HG02588 (cell line): ENCODE measurements at regions not wholly inside any gene's neighbourhood (a gene's known extent, or its start where the extent isn't known, plus 50 kb on each side); places are given as distances from the start of the nearest gene placed in this dataset.

Experiments
- ATAC-seq: cut with Tn5 transposase; IDR thresholded peaks from one replicate; pipeline ENCODE4 v1.9.1; 2021; ENCODE audit warnings: mild to moderate bottlenecking, moderate library complexity; ENCODE audit not compliant: unreplicated experiment

DNA sequence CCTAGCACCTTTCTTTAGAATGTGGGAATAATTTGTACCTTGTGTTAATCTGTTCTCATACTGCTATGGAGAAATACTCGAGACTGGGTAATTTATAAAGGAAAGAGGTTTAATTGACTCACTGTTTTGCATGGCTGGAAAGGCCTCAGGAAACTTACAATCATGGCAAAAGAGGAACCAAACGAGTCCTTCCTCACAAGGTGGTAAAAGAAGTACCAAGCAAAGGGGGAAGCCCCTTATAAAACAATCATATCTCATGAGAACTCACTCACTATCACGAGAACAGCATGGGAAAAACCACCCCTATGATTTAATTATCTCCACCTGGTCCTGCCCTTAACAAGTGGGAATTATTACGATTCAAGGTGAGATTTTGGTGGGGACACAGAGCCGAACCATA, 127.1 kb upstream of the ANO3 start:
- no peak for ATAC-seq

DNA sequence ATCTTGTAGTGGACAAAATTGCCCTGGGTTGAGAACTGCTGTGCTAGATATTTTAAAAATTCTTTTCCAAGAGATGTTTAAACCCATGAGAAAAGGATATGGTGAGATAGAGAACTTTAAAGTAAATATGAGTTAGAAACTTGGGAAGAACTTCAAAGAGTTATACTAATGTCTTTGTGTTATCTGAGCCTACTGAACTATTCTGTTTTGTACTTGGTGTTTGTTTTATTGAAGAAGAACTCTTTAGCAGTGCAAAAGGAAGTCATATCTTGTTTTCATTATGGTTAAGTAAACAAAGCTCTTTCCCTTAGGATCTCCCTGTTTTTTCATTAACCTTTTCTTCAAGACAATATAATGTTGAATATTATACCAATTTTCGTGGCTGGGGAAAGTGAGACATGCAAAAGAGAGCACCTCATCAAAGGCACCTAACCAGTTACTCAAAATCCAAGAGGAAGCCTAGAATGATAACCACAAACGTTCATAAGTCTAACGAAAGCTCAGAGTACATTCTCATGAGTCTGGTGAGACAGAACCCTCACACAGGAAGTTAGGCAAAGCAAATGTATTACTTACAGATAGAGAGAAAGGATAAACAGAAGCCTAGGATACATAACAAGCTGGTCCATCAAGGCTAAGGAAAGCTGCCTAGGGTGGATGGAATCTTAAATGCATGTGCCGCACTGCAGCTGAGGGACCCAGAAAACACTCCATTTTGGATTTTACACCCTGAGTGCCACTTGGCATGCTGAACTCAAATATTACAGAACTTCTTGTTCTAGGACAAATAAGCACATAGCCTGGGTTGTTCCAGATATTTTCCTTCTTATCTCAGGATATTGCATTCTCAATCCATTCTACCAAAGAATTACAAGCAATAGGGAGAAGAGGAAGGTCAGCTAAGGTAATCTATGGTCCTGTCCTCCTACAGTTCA, 112.5 kb upstream of the ANO3 start:
- ATAC-seq: no peak

DNA sequence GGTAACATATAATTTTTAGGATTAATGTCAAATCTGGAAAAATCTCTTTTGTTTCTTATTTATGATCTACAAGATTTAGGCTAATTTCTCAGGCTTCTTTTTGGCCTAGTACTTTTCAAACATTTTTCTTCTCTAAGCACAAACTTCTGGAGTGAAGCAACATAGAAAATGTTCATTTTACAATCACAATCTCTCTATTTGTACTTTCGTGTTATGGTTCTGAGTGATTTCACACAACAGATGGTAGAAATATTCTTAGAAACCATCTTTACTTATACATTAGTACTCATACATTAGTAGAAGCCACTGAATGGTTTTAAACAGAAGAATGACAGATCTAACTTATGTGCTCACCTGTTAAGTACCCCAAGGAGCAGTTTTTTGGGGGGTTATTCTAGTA, 106.3 kb upstream of the ANO3 start:
- ATAC-seq: no peak

DNA sequence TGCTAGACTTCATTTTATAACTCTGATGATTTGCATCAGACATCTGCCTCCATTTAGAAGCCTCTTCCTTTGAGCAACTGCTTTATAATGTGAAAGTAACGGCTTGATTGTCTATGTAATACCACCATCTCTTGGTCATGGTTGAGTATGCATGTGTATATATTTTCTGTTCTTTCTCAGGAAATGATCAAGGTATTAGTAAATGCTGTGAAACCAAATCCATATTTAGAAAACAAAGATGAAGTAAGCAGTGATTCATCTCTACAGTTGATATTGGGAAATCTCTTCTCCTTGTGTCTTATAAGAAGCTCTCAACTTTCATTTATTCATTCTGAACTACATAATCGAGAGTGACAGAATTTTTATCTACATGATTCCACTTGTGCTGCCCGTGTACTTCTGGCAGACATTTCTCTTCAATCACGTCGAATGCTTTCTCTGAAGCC, 104.6 kb upstream of the ANO3 start:
- peak; percentile 85 for ATAC-seq

DNA sequence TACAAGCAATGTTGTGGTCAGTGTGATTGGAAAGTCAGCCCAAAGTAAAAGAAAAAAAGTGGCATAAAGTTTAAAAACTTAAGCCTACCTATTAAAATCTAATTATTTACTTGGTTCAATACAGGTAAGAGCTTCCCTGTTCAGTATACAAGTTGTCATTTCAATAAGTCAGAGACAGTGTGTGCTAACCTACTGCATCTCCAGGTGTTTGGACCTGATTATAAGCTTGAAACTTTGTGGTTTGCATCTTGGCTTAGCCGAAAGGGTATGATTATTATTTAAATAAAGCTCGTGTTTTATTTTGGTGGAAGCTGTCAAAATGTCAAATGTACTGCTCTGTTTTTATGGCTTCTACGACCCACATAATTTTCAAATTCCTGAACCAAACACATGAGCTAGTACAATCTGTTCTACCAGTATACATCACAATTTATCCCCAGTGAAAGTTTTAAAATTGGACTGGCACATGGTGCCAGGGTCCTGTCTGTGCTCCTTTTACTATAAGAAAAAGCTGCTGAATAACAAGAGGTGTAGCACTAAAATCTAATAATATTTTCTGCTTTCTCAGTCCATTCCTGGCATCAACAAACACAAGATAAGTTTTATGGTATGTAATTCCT, 103.9 kb upstream of the ANO3 start:
- ATAC-seq: no peak

DNA sequence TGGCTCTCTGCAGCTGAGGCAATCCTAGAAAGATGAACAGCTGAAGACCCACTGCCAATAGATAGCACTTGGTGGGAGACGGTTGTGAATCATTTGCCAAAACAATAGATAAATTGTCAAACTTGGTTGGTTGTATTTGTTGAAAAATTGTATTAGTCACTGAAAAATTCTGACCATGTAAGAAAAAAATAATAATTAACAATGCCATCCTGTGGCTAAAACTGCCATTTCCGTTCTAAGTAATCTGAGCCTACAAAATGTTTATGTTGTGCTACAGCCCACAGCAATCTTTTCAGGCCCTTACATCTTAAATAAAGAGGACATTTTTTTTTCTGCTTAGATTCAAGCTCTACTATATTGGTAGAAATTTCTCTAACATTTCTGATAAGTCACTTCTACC, 103.2 kb upstream of the ANO3 start:
- ATAC-seq: no peak

DNA sequence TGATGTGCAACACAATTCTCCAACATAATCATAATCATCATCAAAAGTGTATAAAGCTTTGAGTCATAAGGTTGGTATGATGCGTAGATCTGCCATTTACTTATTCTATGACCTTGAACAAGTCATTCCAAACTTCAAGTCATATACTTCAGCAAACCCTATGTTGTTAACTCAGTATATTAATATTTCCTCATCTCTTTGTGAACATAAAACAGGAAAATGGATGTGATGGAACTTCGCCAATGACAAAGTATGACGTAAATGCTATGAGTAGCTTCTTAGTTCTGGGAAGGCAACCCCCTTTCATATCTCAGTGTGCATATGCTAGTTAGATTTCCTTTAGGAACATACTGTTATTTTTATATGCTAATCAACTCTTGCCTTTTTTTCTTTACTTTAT, 102.7 kb upstream of the ANO3 start:
- ATAC-seq: no peak

DNA sequence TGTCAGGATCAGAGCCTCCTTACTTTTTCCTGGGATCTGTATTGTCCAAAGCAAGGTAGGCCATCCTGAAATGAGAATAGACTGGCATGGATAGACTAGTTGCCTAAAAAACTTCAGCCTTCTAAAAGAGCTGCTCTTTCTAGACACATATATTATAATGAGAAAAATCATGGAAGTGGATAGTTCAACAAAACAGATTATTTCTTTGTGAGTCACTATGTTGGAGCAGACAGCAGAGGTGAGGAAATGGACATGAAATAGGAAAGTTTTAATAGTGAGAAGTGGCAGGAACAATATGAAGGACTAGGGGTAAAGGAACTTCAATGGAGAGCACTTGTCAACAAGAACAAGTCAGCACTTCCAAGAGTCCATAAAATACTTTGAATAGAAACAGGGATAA, 101.9 kb upstream of the ANO3 start:
- no peak for ATAC-seq

DNA sequence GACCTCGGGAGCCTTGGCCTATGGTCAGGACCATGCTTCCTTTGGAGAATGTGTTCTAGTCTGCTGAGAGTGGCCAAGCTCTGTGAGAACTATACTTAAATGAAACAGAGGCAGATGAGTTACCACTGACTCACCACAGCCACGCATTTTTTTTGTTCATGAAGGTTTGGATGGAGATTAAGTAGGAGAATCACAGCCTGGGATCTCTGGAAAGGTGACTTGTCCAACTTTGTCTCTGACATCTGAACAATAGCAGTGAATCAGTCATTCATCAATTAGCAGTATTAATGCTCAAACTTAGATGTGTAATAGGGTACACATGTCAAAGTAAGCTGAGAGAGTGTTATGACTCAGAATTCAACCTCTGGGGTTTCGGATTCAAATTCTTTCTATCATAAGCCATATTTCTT, 100.7 kb upstream of the ANO3 start:
- no peak for ATAC-seq

DNA sequence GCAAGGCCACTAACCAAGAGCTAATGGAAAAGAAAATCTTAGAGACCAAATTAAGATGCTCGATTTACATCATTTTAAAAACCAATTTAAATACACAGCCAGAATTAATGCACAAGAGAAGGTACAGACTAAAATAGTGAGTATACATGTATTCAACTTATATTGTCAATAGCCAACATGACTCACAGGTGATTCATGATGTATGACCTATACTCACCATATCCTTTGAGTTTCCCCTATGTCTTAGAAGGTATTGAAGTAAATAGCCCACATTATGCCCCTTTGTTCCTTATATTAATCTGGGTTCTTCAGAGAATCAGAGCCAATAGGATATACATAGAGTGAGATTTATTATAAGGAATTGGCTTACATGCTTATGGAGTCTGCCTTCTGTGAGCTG, 97.5 kb upstream of the ANO3 start:
- no peak for ATAC-seq

DNA sequence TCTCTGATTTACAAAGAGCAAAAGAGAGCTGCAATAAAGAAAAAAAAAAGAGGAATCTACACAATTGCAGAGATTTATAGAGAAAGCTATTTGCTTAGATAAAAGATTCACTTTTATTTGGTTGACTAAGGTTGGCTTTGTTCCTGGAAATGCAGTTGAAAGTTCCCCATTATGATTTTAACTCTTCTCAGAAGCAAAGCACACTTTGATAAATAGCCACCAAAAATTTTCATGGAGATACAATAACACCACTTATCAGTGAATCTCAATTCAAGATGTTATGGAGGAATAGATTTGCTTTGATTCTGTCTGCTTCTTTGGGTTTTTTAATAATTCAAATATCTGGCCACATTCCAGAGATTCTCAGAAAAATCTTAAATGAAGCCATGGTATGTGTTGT, 88.5 kb upstream of the ANO3 start:
- ATAC-seq: no peak

DNA sequence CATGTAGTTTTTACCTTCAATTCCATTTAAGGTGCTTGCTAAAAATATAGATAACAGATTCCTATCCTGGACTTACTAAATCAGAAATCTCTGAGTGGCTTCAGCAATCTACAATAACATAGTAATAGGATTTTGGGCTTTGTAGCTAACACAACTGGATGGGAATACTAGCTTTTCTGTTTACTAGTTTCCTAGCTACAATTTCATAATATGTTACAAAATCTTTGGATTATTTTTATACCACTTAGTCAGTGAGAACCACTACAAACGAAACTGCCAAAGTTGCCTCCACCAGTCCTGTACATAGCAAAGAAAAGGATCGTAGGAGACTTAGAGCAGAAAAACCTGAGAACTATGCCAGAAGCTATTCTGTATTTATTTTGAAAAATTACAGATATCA, 87.7 kb upstream of the ANO3 start:
- ATAC-seq: no peak

DNA sequence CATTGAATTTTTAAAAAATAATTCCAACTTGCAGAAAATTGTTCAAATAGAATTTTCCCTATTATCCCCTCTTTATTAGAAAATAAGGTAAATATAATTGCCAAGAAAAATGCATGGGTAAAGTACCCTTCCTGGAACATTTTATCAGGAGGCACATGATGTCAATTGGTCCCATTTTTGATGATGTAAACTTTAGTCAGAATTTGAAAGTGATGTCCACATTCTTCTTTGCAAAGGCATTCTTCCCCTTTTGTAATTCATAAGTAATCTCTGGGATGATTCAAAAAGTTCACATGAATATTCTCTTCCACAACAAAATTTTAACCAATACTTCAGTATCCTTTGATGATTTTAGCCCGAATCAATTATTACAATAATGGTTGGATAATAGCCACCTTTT, 86.9 kb upstream of the ANO3 start:
- ATAC-seq: no peak

DNA sequence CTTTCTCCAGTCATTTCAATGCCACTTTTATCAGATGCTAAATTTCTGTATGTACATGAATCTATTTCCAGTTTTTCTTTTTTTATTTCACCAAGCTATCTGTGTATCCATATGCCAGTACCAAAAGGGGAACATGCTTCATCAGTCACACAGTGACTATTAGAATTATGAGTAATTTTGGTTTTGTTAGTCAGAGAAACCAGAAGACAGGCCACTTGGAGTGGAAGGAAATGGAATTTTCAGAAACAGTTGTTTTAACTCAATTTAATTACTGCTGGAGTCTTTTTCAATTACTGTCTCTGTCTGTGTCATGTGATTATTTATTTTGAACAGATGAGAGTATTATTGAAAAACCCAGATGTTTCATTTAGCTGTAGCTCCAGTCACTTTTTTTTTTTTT, 84.6 kb upstream of the ANO3 start:
- ATAC-seq: no peak

DNA sequence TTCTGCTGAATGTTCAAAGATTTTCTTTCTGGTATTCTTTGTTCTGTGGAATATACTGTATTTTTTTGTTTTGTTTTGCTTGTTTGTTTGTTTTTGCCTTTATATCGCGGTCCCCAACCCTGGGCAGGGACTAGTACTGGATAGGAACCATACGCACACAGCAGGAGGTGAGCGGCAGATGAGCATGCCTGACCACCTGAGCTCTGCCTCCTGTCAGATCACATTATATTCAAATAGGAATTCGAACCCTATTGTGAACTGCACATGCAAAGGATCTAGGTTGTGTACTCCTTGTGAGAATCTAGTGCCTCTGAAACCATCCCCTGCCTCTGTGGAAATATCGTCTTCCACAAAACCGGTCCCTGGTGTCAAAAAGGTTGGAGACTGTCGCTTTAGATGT, 83.3 kb upstream of the ANO3 start:
- no peak for ATAC-seq

DNA sequence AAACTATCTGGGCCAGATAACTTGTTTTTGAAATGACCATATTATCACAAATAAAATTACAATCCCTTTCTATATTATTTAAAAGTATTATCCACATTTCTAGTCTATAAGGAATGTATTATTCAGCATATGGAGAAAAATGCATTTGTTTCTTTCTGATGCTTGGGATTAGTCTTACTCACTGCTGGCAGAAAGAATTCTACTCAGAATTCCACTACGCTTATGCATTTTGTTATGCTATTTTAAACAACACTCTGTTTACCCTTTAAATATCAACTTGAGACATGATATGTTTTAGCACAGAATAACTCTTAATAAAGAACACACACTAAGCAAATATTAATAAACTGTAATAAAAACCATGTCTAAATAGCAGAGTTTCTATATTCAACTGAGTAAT, 77.6 kb upstream of the ANO3 start:
- no peak for ATAC-seq

DNA sequence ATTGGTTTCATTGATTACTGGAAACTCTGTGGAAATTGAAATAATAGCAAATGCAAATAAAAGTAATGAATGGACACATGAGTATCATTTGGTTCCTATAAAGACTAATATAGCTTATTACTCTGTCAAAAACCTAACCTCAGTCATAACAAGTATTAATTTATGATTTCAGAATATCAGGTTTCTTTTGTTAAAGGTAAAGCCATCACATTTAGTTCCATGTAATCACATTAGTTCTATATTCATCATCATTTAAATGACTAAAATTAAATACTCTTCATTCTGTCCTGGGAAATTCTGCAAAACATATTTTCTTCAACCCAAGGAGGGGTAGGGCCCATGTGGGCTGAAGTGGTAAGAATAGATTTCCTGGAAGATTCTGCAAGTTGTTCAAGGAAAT, 68.2 kb upstream of the ANO3 start:
- no peak for ATAC-seq

DNA sequence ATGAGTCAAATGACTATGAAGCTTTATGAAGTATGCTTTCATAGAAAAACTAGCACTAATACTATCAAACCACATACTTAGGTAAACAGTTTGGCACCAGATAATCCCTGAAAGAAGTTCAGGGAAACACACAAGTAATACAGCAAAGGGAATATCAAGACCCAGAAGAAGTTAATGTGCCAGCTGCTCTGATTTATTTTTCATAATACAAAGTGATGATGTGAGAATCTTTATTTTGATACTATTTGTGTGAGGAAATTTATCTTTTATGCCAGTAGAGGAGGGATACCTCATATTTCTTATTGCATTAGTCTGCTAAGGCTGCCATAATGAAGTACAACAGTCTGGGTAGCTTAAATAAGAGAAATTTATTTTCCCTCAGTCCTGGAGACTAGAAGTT, 67.7 kb upstream of the ANO3 start:
- no peak for ATAC-seq

DNA sequence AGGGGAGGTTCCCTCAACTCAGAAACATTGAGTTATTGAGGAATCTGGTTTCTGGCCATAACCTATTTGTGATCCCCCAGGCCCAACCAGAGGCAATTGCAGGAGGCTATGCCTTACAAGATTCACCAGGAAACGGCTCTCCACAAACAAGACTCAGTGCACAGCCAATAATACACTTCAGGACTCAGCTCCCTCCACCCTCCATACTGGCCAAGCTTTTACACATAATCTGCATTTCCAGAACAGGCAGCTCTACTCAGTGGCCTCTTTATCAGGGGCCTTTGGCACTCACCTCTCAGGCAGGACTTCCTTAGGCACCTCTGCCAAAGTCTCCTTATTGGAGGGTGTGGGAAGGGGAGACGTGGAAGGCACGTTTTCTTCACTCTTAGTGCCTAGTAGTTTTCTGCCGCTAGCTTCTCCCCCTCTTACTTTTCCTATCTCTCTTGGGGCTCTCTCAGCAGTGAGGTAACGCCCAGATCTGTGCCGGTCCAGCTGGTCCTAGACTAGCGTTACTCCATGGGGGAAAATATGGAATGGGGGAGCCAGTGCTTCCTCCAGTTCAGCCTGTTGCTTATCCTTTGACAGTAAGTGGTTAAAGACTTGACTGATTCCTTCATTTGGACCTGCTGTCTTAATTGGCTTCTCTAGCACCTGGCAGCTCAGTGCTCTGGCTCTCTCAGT, 62.8 kb upstream of the ANO3 start:
- ATAC-seq: no peak

DNA sequence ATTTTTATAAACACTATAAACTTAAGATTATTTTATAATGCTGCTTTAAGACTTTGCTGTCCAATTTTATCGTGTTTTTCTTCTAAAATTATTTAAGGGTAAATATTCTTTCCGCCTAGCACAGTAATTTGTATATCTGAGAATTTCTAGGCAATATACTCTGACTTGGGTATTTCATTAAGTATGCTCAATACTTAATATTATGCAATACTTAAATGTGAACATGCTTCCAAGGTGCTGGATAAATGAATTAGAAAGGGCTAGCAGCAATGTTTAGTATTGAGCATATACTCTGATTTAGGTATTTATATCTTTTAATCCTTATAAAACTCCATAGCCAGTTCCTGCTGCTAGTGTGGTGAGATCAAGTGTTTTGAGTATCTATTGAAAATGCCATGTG, 60.3 kb upstream of the ANO3 start:
- no peak for ATAC-seq

DNA sequence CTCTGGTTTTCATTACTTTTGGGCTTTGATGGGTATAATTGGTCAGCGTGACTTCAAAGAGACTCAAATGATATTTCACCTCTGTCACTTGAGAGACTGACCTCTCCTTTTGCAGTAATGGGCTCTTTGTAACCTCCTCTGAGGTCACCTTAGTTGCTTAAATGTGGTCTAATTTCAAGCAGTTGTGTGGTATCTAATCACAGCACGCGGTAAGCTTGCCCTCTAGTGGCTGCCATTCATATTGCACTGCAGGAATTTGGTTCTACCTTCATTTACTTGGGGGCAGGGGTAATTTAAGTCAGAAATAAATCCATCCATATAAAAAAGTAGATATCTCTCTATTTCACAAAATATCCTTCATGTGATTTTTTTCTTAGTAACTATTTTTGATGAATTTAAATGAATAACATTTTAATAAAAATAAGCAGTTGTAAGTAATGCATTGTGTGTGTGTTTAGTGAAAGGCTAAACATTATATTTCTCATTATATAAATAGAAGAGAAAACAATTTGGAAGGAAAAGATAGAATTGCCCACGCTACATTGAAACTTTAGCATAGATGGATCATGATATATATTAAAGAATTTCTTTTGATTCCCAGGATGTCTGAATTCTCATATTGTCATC, 55.0 kb upstream of the ANO3 start:
- ATAC-seq: peak; percentile 88

DNA sequence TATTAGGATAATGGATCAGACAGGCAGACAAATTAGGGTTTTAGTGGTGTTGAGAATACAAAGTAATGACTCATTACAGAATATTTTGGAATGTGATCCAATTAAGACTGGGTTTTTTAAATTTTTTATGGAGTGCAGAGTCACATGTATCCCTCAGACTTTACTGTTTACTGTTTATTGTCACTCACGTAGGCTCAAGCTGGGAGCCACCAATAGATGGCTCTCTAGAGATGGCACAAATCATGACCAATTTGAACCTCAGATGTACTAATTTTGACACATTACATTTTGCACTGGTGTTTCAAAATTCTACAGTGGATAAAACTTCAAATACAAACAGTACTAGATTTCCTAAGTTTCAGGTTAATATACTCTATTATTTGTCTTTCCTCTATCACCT, 53.6 kb upstream of the ANO3 start:
- no peak for ATAC-seq
